ENCODE measurements at regions not wholly inside any gene's neighbourhood (a gene's known extent, or its start where the extent isn't known, plus 50 kb on each side); places are given as distances from the start of the nearest gene placed in this dataset.

GRCh38 chr7:42403831-42404230 lies 166.8 kb upstream of the GLI3 start:
- Histone ChIP-seq H3K79me2 (ENCODE audit: insufficient read depth) (no peaks in the 10 kb centered on the region), H3K27me3 (ENCODE audit: insufficient read depth) (peaks cover 25% of the 10 kb centered on the region), H3F3A (replicated peaks; ENCODE audit: insufficient read depth) (no peaks in the 10 kb centered on the region), H3K4me1 (ENCODE audit: control insufficient read depth in 1 of 2, insufficient read depth in 2 of 2, low read depth in 1 of 2, low read length in 1 of 2) (no peaks in the 10 kb centered on the region), H3K9me2 (no peaks in the 10 kb centered on the region), H3K4me2 (no peak overlapping the region), H3K4me3 (ENCODE audit: low read depth in 2 of 2, low read length in 1 of 2) (no peak overlapping the region), H3K9me3 (no peaks in the 10 kb centered on the region), H3K9ac (no peak overlapping the region), H4K20me1 (ENCODE audit: insufficient read depth) (no peaks in the 10 kb centered on the region), H3K27ac (ENCODE audit: low read depth in 2 of 2, low read length in 1 of 2) (no peak overlapping the region), H2AFZ (ENCODE audit: low read depth) (no peak overlapping the region), H3K36me3 (replicated peaks in 1 of 2; ENCODE audit: control insufficient read depth in 1 of 2, insufficient read depth in 2 of 2, low read length in 1 of 2) (no peaks in the 10 kb centered on the region)
- ChIA-PET POLR2A (no interaction called here), CTCF (no interaction called here)
- no peak for DNase-seq
- 0% methylated on average over 1 of the region's 1 CpG for WGBS (ENCODE audit: low lambda C conversion rate)
- TF ChIP-seq CHD2 (IDR thresholded peaks at IDR 0.05; ENCODE audit: low read length, partially characterized antibody) (no peak), SMC3 (IDR thresholded peaks at IDR 0.05; ENCODE audit: low read depth, low read length) (no peak), TCF12 (IDR thresholded peaks at IDR 0.05) (no peak), POLR2AphosphoS5 (IDR thresholded peaks at IDR 0.05; ENCODE audit: low read depth, low read length) (no peak), RFX5 (IDR thresholded peaks at IDR 0.05; ENCODE audit: low read length) (no peak), GATA2 (CRISPR knock-in tag; IDR thresholded peaks at IDR 0.05) (no peak), SIN3A (IDR thresholded peaks at IDR 0.05; ENCODE audit: borderline replicate concordance, low read depth, low read length) (no peak), ELF1 (IDR thresholded peaks at IDR 0.05) (no peak), MEF2A (IDR thresholded peaks at IDR 0.05; ENCODE audit: borderline replicate concordance, low read depth) (no peak), MXI1 (IDR thresholded peaks at IDR 0.05; ENCODE audit: low read depth, low read length) (no peak), RAD21 (IDR thresholded peaks at IDR 0.05; ENCODE audit: low read length) (no peak), PBX3 (IDR thresholded peaks at IDR 0.05) (no peak), RXRA (IDR thresholded peaks at IDR 0.05; ENCODE audit: borderline replicate concordance, low read depth) (no peak), EZH2phosphoT487 (IDR thresholded peaks at IDR 0.05; ENCODE audit: borderline replicate concordance, low read depth) (no peak), FOSL2 (IDR thresholded peaks at IDR 0.05; ENCODE audit: borderline replicate concordance, low read depth) (no peak)
- TF ChIP-seq, protein P1, sequence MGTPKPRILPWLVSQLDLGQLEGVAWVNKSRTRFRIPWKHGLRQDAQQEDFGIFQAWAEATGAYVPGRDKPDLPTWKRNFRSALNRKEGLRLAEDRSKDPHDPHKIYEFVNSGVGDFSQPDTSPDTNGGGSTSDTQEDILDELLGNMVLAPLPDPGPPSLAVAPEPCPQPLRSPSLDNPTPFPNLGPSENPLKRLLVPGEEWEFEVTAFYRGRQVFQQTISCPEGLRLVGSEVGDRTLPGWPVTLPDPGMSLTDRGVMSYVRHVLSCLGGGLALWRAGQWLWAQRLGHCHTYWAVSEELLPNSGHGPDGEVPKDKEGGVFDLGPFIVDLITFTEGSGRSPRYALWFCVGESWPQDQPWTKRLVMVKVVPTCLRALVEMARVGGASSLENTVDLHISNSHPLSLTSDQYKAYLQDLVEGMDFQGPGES (IDR thresholded peaks at IDR 0.05; ENCODE audit: low read depth, low read length), result no peak
- TF ChIP-seq, protein P2, sequence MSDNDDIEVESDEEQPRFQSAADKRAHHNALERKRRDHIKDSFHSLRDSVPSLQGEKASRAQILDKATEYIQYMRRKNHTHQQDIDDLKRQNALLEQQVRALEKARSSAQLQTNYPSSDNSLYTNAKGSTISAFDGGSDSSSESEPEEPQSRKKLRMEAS (IDR thresholded peaks at IDR 0.05; ENCODE audit: low read depth), result no peak
- TF ChIP-seq, protein P3, sequence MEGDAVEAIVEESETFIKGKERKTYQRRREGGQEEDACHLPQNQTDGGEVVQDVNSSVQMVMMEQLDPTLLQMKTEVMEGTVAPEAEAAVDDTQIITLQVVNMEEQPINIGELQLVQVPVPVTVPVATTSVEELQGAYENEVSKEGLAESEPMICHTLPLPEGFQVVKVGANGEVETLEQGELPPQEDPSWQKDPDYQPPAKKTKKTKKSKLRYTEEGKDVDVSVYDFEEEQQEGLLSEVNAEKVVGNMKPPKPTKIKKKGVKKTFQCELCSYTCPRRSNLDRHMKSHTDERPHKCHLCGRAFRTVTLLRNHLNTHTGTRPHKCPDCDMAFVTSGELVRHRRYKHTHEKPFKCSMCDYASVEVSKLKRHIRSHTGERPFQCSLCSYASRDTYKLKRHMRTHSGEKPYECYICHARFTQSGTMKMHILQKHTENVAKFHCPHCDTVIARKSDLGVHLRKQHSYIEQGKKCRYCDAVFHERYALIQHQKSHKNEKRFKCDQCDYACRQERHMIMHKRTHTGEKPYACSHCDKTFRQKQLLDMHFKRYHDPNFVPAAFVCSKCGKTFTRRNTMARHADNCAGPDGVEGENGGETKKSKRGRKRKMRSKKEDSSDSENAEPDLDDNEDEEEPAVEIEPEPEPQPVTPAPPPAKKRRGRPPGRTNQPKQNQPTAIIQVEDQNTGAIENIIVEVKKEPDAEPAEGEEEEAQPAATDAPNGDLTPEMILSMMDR (IDR thresholded peaks at IDR 0.05), result no peak
- TF ChIP-seq, protein P4, sequence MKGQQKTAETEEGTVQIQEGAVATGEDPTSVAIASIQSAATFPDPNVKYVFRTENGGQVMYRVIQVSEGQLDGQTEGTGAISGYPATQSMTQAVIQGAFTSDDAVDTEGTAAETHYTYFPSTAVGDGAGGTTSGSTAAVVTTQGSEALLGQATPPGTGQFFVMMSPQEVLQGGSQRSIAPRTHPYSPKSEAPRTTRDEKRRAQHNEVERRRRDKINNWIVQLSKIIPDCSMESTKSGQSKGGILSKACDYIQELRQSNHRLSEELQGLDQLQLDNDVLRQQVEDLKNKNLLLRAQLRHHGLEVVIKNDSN (IDR thresholded peaks at IDR 0.05; ENCODE audit: borderline replicate concordance, low read depth), result no peak
- TF ChIP-seq, protein P5, sequence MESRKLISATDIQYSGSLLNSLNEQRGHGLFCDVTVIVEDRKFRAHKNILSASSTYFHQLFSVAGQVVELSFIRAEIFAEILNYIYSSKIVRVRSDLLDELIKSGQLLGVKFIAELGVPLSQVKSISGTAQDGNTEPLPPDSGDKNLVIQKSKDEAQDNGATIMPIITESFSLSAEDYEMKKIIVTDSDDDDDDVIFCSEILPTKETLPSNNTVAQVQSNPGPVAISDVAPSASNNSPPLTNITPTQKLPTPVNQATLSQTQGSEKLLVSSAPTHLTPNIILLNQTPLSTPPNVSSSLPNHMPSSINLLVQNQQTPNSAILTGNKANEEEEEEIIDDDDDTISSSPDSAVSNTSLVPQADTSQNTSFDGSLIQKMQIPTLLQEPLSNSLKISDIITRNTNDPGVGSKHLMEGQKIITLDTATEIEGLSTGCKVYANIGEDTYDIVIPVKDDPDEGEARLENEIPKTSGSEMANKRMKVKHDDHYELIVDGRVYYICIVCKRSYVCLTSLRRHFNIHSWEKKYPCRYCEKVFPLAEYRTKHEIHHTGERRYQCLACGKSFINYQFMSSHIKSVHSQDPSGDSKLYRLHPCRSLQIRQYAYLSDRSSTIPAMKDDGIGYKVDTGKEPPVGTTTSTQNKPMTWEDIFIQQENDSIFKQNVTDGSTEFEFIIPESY (IDR thresholded peaks at IDR 0.05; ENCODE audit: borderline replicate concordance, low read depth), result no peak

All from SK-N-SH (cell line).